DMS153 treated with DMSO at 0.1 percent for 48 hours (cell line): ENCODE measurements at regions not wholly inside any gene's neighbourhood (a gene's known extent, or its start where the extent isn't known, plus 50 kb on each side); places are given as distances from the start of the nearest gene placed in this dataset.

ENCODE experiments used
- DNase-seq: peaks from one replicate; lab custom pipeline; 2025; ENCODE audit not compliant: unreplicated experiment; lab: John Stamatoyannopoulos, UW

DNA sequence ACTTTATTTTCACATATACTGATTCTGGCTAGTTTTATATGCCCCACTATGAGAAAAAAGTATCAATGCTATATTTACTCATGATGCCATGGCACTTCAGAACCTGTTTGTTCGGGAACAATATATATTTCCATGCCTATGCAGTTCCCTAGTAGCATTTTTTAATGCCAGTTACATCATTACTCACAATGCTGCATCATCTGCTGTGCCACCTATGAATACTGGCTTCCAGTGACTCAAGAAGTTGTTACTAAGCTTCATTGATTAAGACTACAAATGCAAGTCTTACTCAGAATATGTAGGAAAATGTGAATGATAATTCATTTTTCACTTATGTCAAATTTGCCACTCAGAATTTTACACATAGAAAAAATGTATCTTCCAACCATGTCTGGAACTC is 97.9 kb downstream of the MAFB start:
- DNase-seq: no peak

DNA sequence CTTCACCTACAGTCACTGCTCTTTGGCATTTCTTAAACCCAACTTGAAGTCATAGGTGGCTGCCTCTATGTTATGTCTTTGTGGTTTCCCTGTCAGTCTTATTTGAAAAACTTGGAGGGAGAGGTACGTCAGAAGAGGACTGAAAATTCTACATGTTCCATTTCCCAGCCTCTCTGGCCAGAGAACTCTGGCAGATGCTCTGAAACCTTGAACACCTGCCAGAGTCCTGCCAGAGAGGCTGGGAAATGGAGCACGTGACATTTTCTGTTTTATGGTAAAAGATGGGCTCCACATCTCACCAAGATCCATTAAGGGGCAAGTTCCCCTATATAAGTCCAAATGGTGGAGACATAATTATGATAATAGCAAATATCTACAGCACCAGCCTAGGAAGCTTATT is 99.5 kb downstream of the MAFB start:
- no peak for DNase-seq

DNA sequence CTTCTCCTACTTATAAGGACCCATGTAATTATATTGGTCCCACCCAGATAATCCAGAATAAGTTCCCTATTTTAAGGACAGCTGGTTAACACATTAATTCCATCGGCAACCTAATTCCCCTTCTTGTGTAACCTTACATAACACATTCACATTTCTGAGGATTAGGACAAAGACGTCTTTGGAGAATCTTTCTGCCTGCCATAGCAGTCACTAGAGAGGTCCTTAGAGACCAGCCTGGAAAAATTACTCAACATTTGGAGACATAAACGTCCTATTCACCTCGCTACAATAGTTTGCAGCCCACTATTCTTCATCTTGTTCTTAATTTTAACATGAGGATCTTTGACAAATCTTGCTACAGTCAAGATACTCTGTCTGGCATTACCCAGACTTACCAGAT is 100.1 kb downstream of the MAFB start:
- DNase-seq: no peak

DNA sequence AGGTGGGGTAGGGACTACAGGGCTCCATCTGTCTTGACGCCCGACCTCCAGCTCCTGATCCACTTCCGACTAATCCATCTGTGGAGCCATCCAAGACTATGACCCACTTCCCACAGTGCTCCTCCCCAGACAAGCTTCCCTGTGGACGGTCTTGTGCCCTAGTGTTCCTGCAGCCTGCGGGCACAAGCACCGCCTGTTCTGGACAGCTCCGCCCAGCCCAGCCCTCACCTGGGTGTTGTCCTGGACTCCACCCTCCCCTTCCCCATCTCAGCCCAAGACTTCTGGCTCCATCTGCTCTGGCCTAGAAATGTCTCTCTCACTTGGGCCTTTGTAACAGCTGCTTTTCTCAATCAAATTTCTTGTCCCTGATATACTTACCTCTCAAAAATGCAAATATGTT is 102.0 kb downstream of the MAFB start:
- no peak for DNase-seq

DNA sequence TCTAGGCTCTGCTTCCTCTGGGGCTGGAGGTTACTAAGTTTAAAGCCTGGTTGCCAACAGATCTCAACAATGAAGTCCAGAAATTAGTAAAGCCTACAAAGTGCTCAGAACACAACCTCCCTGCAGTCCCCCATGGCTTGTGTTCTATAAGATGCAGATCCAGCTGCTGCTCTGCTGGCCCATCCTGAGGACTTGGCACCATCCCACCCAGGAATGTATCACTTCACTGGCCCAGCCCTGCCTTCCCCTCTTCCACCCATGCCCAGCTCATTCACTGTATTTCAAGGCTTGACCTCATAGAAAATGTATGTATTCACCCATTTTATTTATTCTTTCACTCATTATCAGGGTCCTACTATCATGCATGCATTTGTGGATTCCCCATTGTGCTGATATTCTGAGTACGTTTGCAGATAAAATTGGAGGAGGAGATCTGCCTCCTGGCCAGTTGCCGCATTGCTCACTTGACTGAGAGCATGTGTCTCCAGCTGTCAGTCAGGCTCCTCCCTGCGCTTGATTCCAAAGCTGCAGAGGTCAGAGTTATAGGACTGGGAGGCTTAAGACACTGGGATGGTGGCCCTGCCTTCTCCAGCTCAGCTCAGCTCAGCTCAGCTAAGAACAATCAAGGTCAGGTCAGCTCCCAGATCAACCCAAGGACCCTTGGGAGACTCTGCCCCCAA is 104.8 kb downstream of the MAFB start:
- no peak for DNase-seq

DNA sequence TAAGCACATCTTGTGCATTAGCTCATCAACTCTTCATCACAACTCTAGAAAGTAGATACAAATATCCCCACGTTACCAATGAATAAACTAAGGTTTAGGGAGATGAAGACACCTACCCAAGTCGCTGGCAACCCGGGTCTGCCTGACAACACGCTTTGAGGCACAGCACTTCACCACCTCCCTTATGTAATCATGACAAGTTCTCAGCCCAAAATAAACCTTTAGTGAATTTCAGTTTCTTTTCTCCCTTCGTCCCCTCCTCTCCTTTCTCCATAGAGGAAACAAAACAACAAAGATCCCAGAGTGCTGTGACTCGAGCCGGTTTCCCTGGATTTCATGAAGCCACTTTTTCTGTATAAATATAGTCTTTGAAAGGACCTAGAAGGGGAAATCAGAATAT is 105.4 kb downstream of the MAFB start:
- DNase-seq: no peak

DNA sequence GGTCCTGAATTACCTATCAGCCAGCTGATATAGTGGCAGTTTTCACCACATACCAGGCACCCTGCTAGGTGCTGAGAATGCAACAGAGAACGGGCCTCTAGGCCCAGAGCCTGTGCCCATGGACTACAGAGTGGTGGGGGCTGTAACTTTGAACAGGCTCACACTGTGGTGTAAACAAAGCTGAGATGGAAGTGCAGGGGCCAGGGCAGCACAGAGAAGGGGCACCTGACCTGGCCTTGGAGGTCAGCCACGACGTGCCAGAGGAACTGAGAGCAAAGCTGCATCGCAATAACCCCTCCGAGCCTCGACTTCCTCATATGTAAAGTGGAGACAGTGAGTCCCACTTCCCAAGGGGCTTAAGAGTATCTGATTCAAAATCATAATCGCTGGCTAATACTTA is 105.8 kb downstream of the MAFB start:
- DNase-seq: no peak

DNA sequence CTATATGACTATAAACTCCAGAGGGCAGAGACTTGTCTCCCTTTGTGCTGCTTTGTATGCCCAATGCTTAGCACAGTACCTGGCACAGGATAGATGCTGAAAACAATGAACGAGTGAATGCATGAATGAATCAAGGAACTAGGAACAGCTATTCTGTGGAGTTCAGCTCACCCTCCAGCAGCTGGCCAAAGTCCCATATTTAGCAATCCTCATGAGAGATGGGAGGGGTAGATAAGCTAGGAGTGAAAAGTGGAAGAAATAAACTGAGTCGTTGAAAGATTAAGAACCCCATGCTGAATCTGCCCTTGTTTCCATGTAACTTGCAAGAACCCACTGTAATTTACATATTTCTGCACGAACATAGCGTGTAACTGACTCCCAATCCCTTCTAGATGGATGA is 106.5 kb downstream of the MAFB start:
- DNase-seq: no peak

DNA sequence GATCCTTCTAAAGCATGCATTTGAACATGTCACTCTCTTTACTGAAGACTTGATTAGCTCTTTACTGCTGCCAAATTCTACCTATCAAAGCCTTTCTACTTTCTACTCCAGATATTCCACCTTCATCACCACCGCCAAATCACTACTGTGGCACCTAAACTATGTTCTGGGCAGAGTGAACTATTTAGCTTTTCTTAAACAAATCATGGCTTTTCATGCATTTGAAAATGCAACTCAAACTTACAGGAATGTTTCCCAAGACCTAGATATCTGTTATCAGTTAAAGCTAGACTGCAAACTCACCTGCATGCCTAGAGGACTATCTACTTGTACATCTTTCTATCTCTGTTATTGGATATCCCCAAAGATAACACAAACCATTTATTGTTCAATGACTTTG is 109.3 kb downstream of the MAFB start:
- no peak for DNase-seq

DNA sequence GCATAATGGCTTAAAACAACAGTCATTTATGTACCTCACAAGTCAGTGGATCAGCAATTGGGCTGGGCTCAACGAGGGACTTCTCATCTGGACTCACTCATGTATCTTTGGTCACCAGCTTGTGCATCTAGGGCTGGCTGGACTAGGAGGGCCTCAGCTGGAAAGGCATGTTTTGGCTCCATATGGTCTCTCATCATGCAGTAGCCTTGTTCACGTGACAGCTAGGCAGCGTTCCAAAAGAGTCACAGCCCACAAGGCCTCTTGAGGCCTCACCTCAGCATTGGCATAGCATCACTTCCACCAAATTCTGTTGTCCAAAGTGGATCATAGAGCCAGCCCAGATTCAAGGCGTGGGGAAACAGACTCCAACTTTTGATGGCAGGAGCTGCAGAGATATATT is 110.1 kb downstream of the MAFB start:
- DNase-seq: no peak

DNA sequence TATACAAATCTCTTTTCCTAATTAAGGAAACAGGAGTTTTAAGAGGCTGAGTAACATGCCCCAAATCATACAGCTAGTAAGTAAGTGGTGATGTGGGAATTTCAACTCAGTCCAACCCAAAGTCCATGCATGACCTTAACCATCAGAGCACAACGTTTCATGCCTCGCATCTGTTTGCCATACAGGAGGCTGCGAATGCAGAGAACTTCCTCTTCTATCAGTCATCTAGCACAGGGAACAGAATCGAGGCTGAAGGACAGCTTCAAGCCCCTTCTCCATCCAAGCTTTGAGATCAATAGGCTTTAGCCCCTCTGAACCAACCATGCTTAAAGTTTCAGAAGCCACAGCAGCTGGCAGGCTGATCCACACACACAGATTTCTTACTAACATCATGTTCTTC is 113.2 kb downstream of the MAFB start:
- DNase-seq: no peak

DNA sequence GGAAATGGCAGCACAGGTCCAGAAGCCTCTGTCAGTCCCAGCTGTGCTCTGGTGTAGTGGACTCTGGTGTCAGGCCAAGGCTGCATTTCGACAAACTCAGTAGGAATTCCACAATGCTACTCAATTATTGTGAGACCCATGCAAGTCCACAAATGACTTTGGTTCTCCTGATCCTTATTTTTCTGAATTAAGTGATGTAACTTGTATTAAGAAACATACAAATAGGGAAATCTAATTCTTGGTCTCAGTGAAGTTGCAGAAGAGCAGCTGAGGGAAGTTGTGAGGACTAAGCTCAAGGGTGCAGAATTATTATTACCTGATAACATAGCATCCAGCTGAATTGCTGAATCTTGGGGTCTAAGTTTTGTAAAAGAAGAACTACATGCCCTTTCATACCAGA is 116.8 kb downstream of the MAFB start:
- DNase-seq: no peak

DNA sequence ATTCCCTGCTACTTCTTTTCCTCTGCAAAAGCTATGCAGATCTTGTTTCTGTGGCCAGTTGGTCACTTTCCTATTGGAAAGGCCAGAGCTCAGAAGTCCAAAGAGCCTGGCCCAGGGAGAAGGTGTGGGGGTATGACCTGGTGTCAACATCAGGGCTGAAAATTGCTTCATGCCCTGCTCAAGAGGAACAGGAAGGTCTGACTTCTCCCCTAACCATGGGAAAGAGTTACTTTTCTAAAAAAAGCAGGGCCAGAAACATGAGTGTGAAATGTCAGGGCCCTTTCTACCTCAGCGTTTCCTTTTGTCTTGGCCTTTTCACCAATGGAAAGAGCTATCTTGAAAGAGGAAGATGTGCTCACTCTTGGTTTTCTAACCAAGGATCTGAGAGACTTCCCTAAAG is 117.4 kb downstream of the MAFB start:
- DNase-seq: no peak

DNA sequence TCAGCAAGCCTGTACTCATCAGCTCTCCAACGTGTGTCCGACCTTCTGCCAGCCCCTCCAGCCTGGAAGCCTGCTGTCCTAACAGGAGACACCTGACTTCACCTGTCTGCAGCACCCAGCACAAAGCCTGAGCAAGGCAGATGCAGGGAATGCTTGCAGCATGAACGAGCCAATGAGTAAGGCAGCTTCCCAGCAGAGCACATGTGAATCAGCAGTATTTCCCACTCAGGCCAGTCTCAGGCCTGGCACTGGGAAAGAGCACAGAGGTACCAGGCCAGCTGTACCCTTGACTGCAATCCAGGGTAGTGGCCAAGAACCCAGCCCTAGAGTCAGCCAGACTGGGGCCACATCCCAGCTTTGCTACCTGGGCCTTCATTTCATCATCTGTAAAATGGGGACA is 120.8 kb downstream of the MAFB start:
- DNase-seq: no peak

DNA sequence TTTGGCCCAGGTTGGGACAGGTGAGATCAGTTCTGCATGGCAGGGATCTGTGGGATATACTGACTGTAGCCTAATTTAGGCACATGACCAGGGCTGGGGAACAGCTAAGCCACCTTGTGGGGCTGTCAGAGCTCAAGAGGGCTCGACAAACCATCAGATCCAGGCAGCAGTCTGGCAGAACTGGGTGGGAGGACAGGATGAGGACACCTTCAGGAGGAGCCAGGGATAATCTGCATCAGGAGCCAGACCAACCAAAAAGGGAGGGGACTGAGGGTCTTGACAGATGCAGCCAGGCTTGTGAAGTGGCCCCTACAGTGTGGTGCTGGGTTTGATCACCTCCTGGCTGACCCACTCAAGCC is 123.4 kb downstream of the MAFB start:
- DNase-seq: no peak

DNA sequence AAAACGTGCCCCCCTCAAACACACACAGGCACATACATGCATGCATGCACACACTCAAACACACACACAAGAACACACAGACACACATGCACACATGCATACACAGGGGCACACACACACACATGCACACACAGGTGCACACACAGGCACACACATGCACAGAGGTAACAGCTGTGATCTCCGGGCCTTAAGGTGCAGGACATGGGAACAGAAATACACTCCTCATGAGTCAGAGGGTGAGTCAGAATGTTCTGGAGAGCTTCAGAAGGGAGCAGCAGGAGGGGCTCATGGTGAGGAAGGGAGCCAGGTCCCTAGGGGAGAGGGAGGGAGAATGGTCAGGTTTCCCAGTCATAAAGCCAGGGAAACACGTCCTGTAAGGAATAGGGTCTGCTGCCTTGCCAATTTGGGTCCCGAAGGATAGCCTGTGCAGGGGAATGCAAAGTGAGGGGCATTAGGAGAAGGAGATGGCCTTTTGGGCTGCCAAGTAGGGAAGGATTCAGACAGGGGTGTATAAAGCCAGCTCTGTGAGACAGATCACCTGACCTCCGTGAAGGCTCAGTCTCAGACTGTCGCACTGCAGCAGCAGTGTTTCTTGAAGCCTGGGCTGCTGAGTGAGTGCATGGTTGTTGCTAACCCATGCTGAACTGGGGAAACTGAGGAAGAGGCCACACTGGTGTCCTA is 123.9 kb downstream of the MAFB start:
- no peak for DNase-seq

DNA sequence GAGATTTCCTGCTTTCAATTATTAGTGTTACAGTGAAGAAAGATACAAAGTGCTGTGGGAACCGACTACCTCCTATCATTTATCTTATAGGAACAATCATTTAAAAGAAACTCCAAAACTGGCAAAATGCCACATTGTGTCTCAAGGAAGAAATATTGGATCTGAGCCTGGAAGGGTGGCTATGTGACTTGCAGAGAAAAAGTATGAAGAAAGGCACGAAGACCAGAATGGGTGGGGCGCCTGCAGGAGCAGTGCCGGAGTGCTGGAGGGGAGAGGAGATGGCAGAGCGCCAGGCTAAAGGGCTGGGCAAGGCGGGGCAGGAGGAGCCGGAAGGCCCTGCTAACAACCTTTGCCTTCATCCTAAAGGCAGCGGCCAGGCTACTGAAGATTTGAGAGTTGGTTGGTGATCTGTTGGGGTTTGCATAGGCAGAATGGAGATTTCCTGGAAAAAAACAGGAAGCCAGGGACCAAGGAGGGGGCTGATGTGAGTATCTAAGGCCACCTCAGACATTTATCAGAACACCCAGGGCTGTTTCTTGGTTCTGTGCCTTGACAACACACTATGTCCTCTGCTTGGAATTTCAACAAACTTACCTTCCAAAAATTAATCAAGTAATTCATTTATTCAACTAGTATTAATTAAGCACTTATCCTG is 125.6 kb downstream of the MAFB start:
- no peak for DNase-seq

DNA sequence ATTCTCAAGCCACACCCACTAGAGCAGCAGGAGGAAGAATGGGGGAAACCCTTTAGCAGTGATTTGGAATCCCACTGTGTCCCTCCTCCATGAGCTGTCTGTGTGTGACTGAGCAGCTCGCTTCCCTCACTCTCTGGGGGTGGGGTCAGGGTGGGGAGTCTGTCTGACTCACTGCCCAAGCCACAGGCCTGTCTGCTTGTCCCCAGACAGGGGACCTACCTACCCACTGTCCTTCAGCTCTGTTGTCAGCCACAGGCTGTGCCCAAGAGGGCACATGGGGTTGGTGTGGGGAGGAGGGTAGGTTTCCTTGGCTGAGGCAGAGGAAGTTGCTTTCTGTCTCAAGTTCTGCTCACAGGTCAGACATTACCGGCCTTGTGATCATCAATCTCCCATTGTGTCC is 127.0 kb downstream of the MAFB start:
- no peak for DNase-seq

DNA sequence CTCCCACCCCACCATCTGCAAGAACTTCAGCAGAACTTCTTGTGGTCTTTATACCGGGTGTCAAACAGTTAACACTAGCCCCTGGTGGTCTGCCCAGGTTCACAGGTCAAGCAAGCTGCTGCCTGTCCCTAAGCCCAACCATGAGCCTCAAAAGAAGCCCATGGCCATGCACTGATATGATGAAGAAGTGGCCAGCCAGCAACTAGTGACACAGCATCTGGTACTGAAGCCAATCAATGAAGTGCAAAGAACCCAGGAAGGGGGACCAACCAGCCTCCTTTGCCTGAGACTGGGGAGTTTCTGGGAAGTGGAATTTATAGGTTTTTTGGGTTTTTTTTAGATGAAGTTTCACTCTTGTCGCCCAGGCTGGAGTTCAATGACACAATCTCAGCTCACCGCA is 127.8 kb downstream of the MAFB start:
- no peak for DNase-seq

DNA sequence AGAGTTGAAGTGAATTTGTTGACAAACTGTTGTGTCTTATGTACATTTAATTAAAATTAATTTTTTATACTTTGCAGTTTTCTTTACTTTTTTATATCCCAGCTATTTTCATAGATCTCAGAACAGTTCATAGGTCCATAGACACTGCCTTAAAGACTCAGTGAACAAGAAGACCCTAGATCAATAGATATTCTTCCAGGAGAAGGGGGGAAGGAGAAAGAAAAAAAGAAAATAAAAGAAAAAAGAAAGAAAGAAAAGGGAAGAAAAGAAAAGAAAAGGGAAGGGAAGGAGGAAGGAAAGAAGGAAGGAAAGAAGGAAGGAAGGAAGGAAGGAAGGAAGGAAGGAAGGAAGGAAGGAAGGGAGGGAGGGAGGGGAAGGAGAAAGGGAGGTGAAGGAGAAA is 130.8 kb downstream of the MAFB start:
- DNase-seq: no peak

DNA sequence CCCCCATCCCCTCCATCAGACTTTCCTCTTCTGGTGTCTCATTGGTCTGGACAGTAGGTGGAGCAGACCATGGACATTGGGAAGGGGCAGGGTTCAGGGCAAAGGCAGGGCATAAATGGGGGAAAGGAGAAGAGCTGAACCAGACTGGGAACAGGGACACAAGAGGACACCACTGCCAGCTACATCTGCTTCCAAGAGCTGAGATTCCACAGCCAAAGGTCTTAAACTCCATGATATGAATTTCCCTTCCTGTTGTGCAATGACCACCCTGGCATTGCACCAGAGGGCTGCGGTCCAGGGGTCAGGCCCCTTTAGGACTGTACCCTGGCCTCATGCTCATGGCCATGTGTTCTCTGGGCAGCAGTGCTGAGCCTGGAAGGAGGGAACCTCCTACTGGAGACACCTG is 137.9 kb downstream of the MAFB start:
- DNase-seq: no peak

DNA sequence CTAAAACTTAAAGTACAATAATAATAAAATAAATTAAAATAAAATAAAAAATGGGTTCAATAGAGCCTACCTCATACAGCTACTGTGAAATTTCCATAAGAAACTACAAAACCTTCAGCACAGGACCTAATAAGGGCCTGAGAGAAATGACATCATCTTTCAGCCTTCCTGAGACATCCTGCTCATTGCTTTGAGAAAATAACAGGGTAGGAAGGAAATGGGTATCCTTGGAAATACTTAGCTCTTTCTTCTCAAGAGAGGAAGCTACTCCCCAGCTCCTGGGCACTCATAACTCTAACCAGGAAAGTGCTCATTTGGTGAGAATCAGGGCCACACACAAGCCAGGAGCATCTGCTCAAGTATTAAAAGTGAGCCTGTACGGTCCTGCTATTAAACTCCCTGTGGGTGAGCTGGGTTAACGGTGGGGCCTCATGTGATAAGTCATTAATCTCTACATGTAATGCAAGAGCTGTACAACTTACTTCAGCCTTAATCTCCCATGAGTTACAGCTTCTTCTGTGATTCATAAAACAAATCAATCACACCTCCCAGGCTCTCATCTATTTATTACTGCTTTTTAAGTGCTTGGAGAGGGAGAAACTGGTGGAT is 141.4 kb downstream of the MAFB start:
- DNase-seq: no peak
